Endothelial cell of umbilical vein (primary cell): ENCODE measurements at regions not wholly inside any gene's neighbourhood (a gene's known extent, or its start where the extent isn't known, plus 50 kb on each side); places are given as distances from the start of the nearest gene placed in this dataset.

Experiments
- BruUV-seq: library from RNA; stranded (reverse); fragments of 400-500 nt; replicated peaks from 2 replicates; lab custom pipeline; 2021; lab: Mats Ljungman, UMichigan
- CTCF ChIA-PET: fragments of 300-600, 350-600 bp; sonication (Branson Sonifier 250); formaldehyde crosslinking; loops from one replicate; lab custom pipeline; 2021; ENCODE audit warnings: antibody characterized with exemption, inconsistent platforms; lab: Charles Lee
- POLR2A ChIA-PET: fragments of 300-600, 350-600 bp; sonication (Branson Sonifier 250); formaldehyde crosslinking; loops from one replicate; lab custom pipeline; 2021; ENCODE audit warnings: antibody characterized with exemption, inconsistent platforms; lab: Charles Lee
- DNase-seq: peaks from one replicate; pipeline ENCODE4 v3.0.0-alpha.2; 2011; ENCODE audit warnings: low read depth, low spot score
- FAIRE-seq: peaks from 2 replicates; lab custom pipeline; 2011; peaks lifted over from hg19 to GRCh38; lab: Jason Lieb, UNC
- H2AFZ ChIP-seq: 2 replicates; pipeline ENCODE4 v1.6.0; 2012; ENCODE audit warnings: low read depth, low read length, control low read depth, inconsistent platforms
- H3K27ac ChIP-seq: 2 replicates; pipeline ENCODE4 v1.5.1; 2011; ENCODE audit warnings: low read depth, mild to moderate bottlenecking, control low read depth, low read length, moderate library complexity; ENCODE audit not compliant: insufficient read depth
- H3K27me3 ChIP-seq, 2 experiments: 2 replicates each; pipeline versions ENCODE4 v1.6.0 to v1.6.1; 2011; ENCODE audit warnings: low read length in 2 of 2, mixed read lengths in 1 of 2; ENCODE audit not compliant: control insufficient read depth in 2 of 2, insufficient read depth in 2 of 2
- H3K36me3 ChIP-seq, 2 experiments: 2 replicates in 1 of 2; 3 replicates in 1 of 2; pipeline ENCODE4 v1.5.1; 2011; ENCODE audit warnings: low read length in 2 of 2, mild to moderate bottlenecking in 1 of 2, moderate library complexity in 1 of 2; ENCODE audit not compliant: control insufficient read depth in 2 of 2, insufficient read depth in 2 of 2; ENCODE audit errors: extremely low read depth in 1 of 2
- H3K4me1 ChIP-seq: 3 replicates; pipeline ENCODE4 v1.5.1; 2011; ENCODE audit warnings: mild to moderate bottlenecking, low read length; ENCODE audit not compliant: control insufficient read depth, insufficient read depth; ENCODE audit errors: extremely low read depth
- H3K4me2 ChIP-seq: 2 replicates; pipeline ENCODE4 v1.6.1; 2011; ENCODE audit warnings: low read length, control low read depth, mixed read lengths; ENCODE audit not compliant: insufficient read depth
- H3K4me3 ChIP-seq, 3 experiments: fragments of 200-600 bp in 1 of 3; sonication (generic), shearing (Covaris generic) in 1 of 3; replicated peaks in 1 of 3; 2 replicates each; pipeline ENCODE4 v1.5.1; 2011 to 2016; ENCODE audit warnings: control low read depth in 3 of 3, low read length in 3 of 3, mild to moderate bottlenecking in 2 of 3, inconsistent platforms in 1 of 3, low read depth in 1 of 3, moderate library complexity in 1 of 3; ENCODE audit not compliant: insufficient read depth in 1 of 3
- H3K79me2 ChIP-seq: 2 replicates; pipeline ENCODE4 v1.6.0; 2012; ENCODE audit warnings: low read length, inconsistent platforms; ENCODE audit not compliant: control insufficient read depth, insufficient read depth
- H3K9ac ChIP-seq: replicated peaks from 2 replicates; pipeline ENCODE3; 2011; ENCODE audit warnings: low read length, control low read depth; ENCODE audit not compliant: insufficient read depth; ENCODE audit errors: extremely low read depth
- H3K9me1 ChIP-seq: replicated peaks from 3 replicates; pipeline ENCODE4 v1.6.0; 2011; ENCODE audit warnings: mild to moderate bottlenecking, low read length; ENCODE audit not compliant: control insufficient read depth, insufficient read depth; ENCODE audit errors: extremely low read depth
- H3K9me3 ChIP-seq: replicated peaks from 2 replicates; pipeline ENCODE4 v1.5.1; 2012; ENCODE audit warnings: low read length, inconsistent platforms; ENCODE audit not compliant: control insufficient read depth, insufficient read depth
- H4K20me1 ChIP-seq: replicated peaks from 2 replicates; pipeline ENCODE3; 2011; ENCODE audit warnings: mild to moderate bottlenecking, low read length; ENCODE audit not compliant: control insufficient read depth, insufficient read depth; ENCODE audit errors: extremely low read depth
- EZH2 ChIP-seq: IDR thresholded peaks from 2 replicates; pipeline ENCODE4 v1.6.1; 2012; ENCODE audit warnings: borderline replicate concordance, low read depth, mild to moderate bottlenecking, moderate library complexity, low read length, inconsistent platforms; ENCODE audit not compliant: severe bottlenecking
- FOS ChIP-seq: IDR thresholded peaks from 2 replicates; pipeline ENCODE4 v1.6.1; 2011; ENCODE audit warnings: mild to moderate bottlenecking, low read length, moderate library complexity, borderline replicate concordance; ENCODE audit not compliant: insufficient read depth
- GATA2 ChIP-seq: IDR thresholded peaks from 2 replicates; pipeline ENCODE4 v1.7.0; 2011; ENCODE audit warnings: low read depth, mild to moderate bottlenecking, moderate library complexity, mixed read lengths, low read length; ENCODE audit not compliant: insufficient read length, insufficient read depth
- JUN ChIP-seq: IDR thresholded peaks from 2 replicates; pipeline ENCODE4 v1.6.1; 2011; ENCODE audit warnings: borderline replicate concordance, low read depth; ENCODE audit not compliant: insufficient read length, insufficient read depth
- MYC ChIP-seq: IDR thresholded peaks from one replicate; pipeline ENCODE4 v1.6.1; 2011; ENCODE audit warnings: mild to moderate bottlenecking, low read depth, low read length
- POLR2A ChIP-seq: IDR thresholded peaks from 2 replicates; pipeline ENCODE4 v1.6.1; 2012; ENCODE audit warnings: low read depth, mild to moderate bottlenecking, control low read depth, low read length
- POLR2AphosphoS5 ChIP-seq: IDR thresholded peaks from 2 replicates; pipeline ENCODE4 v1.6.1; 2012; ENCODE audit warnings: low read depth, mild to moderate bottlenecking, control low read depth, low read length, moderate library complexity; ENCODE audit not compliant: insufficient read depth
- dilution Hi-C: fragments of 300-500 bp; cut with MboI; formaldehyde crosslinking; loops from one replicate; pipeline ENCODE4 v1.15.0; 2019; ENCODE audit warnings: low sequenced_read_pairs; ENCODE audit not compliant: extremely low pct_ligation_motif_present
- intact Hi-C: fragments of 100-400 bp; cut with micrococcal nuclease; formaldehyde crosslinking; loops from one replicate; pipeline ENCODE4 v1.10.0; 2022
- TF ChIP-seq, protein P1 (sequence below), 2 donors: IDR thresholded peaks; 1 replicate in 1 of 2; 2 replicates in 1 of 2; pipeline ENCODE4 v1.5.1; 2011; ENCODE audit warnings: low read length in 2 of 2, mild to moderate bottlenecking in 2 of 2, moderate library complexity in 2 of 2, control low read depth in 1 of 2, inconsistent platforms in 1 of 2, low read depth in 1 of 2; ENCODE audit not compliant: insufficient read depth in 1 of 2; ENCODE audit errors: extremely low read depth in 1 of 2
- TF ChIP-seq, protein P2 (sequence below): IDR thresholded peaks from 2 replicates; pipeline ENCODE4 v1.6.1; 2011; ENCODE audit not compliant: insufficient read depth, insufficient read length

DNA sequence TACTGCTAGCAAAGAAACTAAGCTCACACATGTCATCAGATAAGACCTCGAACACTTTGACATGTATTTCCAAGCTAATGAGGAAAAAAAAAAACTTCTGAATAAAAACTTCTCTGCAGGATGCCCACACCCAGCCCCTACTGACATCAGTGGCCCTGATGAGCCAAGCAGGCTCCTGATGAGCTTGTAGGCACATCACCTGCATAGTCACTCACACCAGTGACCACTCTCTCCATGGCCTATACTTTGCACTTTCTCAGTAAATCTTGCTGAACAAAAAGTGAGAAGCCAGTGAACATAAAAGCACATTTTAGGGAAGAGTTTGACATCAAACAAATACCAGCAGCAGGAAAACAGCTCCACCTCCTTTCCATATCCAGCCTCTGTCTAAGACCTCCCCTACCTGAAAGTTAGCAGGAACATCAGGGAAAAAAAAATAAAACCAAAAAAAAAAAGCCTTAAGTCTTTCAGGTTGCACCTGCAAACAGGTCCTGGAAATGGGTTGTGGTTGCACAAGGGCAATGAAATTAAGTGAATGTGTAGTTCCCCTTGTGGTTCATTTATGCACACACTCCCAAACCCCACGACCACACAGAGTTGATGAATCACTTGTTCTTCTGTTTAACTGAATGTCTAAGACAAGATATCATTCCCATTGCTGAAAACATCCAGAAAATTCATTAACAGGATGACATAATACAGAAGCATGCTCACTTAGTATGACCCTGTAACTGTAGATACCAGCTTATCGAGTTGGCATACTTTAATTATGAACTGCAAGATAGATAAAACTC, 205.2 kb upstream of the PDE1C start:
- intact Hi-C loops = no loop called here
- no peak overlapping the region for H3K27ac ChIP-seq
- no peaks in the 10 kb centered on the region for H4K20me1 ChIP-seq
- H3K4me2 ChIP-seq = no peak overlapping the region
- ChIA-PET POLR2A (no interaction called here), CTCF (interaction anchor here (1.6 to 3.6 kb wide), 2 partner anchors 17 to 65 kb away, joined by 4 to 10 read pairs; no protein-coding TSS in a partner anchor)
- DNase-seq (no peak), FAIRE-seq (no peak)
- no peaks in the 10 kb centered on the region for H3K9me3 ChIP-seq
- no TSS peak for BruUV-seq
- H3K79me2 ChIP-seq = no peaks in the 10 kb centered on the region
- dilution Hi-C loops = no loop called here
- H3K9ac ChIP-seq = no peak overlapping the region
- no peak overlapping the region for H3K4me3 ChIP-seq
- no peaks in the 10 kb centered on the region for H3K27me3 ChIP-seq
- no peaks in the 10 kb centered on the region for H3K36me3 ChIP-seq
- no peaks in the 10 kb centered on the region for H3K4me1 ChIP-seq
- no peak for TF ChIP-seq POLR2AphosphoS5
- no peak for TF ChIP-seq JUN
- TF ChIP-seq EZH2 = no peak
- TF ChIP-seq, protein P1, sequence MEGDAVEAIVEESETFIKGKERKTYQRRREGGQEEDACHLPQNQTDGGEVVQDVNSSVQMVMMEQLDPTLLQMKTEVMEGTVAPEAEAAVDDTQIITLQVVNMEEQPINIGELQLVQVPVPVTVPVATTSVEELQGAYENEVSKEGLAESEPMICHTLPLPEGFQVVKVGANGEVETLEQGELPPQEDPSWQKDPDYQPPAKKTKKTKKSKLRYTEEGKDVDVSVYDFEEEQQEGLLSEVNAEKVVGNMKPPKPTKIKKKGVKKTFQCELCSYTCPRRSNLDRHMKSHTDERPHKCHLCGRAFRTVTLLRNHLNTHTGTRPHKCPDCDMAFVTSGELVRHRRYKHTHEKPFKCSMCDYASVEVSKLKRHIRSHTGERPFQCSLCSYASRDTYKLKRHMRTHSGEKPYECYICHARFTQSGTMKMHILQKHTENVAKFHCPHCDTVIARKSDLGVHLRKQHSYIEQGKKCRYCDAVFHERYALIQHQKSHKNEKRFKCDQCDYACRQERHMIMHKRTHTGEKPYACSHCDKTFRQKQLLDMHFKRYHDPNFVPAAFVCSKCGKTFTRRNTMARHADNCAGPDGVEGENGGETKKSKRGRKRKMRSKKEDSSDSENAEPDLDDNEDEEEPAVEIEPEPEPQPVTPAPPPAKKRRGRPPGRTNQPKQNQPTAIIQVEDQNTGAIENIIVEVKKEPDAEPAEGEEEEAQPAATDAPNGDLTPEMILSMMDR (IDR thresholded peaks at IDR 0.05; ENCODE audit: extremely low read depth in 1 of 2, insufficient read depth in 1 of 2, low read depth in 1 of 2, low read length in 2 of 2) = no peak
- no peak for TF ChIP-seq POLR2A
- TF ChIP-seq, protein P2, sequence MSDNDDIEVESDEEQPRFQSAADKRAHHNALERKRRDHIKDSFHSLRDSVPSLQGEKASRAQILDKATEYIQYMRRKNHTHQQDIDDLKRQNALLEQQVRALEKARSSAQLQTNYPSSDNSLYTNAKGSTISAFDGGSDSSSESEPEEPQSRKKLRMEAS = no peak
- TF ChIP-seq FOS = no peak
- TF ChIP-seq MYC = no peak
- TF ChIP-seq GATA2 = no peak
- no peaks in the 10 kb centered on the region for H3K9me1 ChIP-seq
- H2AFZ ChIP-seq = no peak overlapping the region
